ENCODE measurements at regions not wholly inside any gene's neighbourhood (a gene's known extent, or its start where the extent isn't known, plus 50 kb on each side); places are given as distances from the start of the nearest gene placed in this dataset.

GRCh38 chr22:22988785-22989184 lies 81.5 kb upstream of the GNAZ start:
- TF ChIP-seq CTCF (IDR thresholded peaks at IDR 0.05) = no peak
- no peak for TF ChIP-seq EZH2 (IDR thresholded peaks at IDR 0.05; ENCODE audit: borderline replicate concordance, insufficient read depth, low read depth, low read length, poor library complexity, severe bottlenecking)
